BLaER1 (cell line): ENCODE measurements at regions not wholly inside any gene's neighbourhood (a gene's known extent, or its start where the extent isn't known, plus 50 kb on each side); places are given as distances from the start of the nearest gene placed in this dataset.

Experiments
- H3K27ac ChIP-seq: shearing (Covaris generic); formaldehyde crosslinking; 2 replicates; pipeline ENCODE4 v1.8.1; 2022
- H3K27me3 ChIP-seq: shearing (Covaris generic); formaldehyde crosslinking; 2 replicates; pipeline ENCODE4 v1.8.1; 2022
- H3K36me3 ChIP-seq: shearing (Covaris generic); formaldehyde crosslinking; 2 replicates; pipeline ENCODE4 v1.8.1; 2022
- H3K4me1 ChIP-seq: shearing (Covaris generic); formaldehyde crosslinking; 2 replicates; pipeline ENCODE4 v1.8.1; 2022
- H3K4me2 ChIP-seq: shearing (Covaris generic); formaldehyde crosslinking; 2 replicates; pipeline ENCODE4 v1.8.1; 2022
- H3K4me3 ChIP-seq: shearing (Covaris generic); formaldehyde crosslinking; 2 replicates; pipeline ENCODE4 v1.8.1; 2022
- H3K9ac ChIP-seq: shearing (Covaris generic); formaldehyde crosslinking; 2 replicates; pipeline ENCODE4 v1.8.1; 2022
- H3K9me3 ChIP-seq: shearing (Covaris generic); formaldehyde crosslinking; 2 replicates; pipeline ENCODE4 v1.8.1; 2022
- H4K20me1 ChIP-seq: shearing (Covaris generic); formaldehyde crosslinking; 2 replicates; pipeline ENCODE4 v1.8.1; 2022
- Cebpa-rat ChIP-seq: shearing (Covaris generic); IDR thresholded peaks from 2 replicates; pipeline ENCODE4 v1.8.1; 2022

DNA sequence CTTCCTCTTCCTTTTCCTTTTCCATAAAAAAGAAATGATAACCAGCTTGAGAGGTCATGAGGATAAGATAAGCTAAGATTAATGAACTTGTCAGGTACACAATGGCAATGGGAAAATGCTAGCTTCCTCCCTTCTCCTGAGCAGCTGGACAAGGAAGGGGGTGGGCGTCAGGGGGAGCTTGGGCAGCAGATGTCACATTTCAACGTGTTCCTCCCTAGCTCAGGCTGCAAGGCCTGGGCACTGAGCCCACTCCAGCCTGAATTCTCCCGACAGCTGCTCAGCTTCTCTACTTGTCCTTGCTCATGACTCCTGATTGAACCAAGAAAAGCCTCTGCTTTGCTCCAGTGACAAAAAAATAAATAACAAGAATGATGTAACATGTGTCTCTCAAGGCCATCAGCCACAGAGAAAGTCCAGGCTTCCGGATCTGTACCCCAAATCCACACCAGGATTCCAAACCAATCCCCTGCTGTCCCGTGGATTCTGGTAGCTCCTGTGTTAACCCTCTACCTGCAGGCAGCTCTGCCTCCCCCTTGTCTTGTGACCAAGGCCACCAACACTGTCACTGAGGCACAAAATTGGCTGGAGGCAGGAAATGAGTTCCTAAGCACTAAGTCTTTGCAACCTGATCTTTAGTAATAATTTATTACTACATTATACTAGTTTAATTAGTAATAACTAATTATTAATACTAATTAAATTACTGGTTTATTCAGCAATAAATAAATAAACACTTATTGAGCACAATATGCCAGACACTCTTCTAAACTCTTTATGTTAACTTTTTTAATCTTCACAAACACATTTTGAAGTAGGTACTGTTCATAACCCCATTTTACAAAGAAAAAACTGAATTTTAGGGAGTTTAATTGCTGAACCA is 146.5 kb downstream of the CCDC34 start:
- Histone ChIP-seq H4K20me1 (no peaks in the 10 kb centered on the region), H3K4me3 (no peak overlapping the region), H3K9ac (no peak overlapping the region), H3K9me3 (no peaks in the 10 kb centered on the region), H3K36me3 (no peaks in the 10 kb centered on the region), H3K27me3 (no peaks in the 10 kb centered on the region), H3K4me1 (peaks cover 6% of the 10 kb centered on the region; the same call in 1 of the 2 replicates), H3K4me2 (no peak overlapping the region), H3K27ac (no peak overlapping the region)
- no peak for TF ChIP-seq Cebpa-rat

DNA sequence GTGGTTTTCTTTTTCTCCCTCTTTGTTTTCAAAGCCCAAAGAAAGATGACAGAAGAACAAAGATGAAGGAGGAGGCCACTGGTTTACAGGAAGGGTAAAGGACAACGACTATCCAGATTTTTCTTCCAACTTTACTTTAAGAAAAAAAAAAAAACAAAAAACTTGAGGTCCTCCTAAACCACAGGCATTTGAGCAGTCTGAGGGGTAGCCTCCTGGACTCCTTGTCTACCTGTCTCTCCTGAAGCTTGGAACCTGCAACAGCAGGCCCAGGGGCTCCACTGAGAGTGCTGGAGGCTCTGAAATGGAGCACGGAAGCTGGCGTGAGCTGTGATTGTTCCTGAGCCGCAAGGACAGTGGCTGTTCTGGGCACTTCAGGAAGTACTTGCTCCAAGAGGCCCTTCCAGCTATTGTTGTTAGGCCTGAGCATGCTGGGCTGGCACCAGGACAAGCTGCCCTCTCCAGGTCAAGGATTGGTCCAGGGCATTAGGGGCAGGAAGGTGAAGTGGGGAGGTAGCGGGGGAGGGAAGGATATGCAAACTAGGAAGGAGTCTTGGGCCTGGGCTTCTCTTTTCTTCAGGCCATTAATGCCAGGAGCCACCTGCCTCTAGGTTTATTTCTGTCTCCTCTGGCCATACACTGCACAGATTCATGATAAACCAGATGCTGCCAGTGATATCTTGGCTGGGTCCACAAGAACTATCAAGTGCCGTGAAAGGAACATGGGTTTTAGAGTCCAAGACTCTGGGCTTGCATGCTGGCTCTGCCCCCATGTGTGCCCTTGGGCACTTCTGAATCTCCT is 147.3 kb downstream of the CCDC34 start:
- no peak overlapping the region for H3K9ac ChIP-seq
- no peak overlapping the region for H3K4me2 ChIP-seq
- H3K9me3 ChIP-seq, result no peaks in the 10 kb centered on the region
- H3K4me1 ChIP-seq, result peaks cover 8% of the 10 kb centered on the region; the same call in 1 of the 2 replicates
- no peaks in the 10 kb centered on the region for H4K20me1 ChIP-seq
- H3K27me3 ChIP-seq, result no peaks in the 10 kb centered on the region
- H3K27ac ChIP-seq, result no peak overlapping the region
- no peak for TF ChIP-seq Cebpa-rat
- no peak overlapping the region for H3K4me3 ChIP-seq
- H3K36me3 ChIP-seq, result no peaks in the 10 kb centered on the region

DNA sequence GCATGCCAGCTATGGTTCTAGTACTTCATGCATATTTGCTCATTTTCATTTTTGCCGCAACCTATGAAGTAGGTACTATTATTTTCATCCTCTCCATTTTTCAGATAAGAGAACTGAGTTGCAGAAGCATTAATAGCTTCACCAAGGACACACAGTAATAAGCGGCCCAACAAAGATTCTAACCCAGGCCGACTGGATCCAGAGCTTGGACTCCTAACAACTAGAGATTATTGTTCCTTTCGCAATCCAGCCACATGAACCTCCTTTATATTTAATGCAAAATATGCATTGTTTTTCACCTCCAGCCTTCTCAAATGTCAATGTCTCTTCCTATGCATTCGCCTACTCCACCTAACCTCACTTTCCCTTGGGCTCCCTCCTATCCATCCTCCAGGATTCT is 148.3 kb downstream of the CCDC34 start:
- Histone ChIP-seq H4K20me1 (no peaks in the 10 kb centered on the region), H3K4me3 (no peak overlapping the region), H3K36me3 (no peaks in the 10 kb centered on the region), H3K4me2 (no peak overlapping the region), H3K27ac (no peak overlapping the region), H3K27me3 (no peaks in the 10 kb centered on the region), H3K9me3 (no peaks in the 10 kb centered on the region), H3K4me1 (peaks cover 8% of the 10 kb centered on the region; the same call in 1 of the 2 replicates), H3K9ac (no peak overlapping the region)
- TF ChIP-seq Cebpa-rat, result no peak

DNA sequence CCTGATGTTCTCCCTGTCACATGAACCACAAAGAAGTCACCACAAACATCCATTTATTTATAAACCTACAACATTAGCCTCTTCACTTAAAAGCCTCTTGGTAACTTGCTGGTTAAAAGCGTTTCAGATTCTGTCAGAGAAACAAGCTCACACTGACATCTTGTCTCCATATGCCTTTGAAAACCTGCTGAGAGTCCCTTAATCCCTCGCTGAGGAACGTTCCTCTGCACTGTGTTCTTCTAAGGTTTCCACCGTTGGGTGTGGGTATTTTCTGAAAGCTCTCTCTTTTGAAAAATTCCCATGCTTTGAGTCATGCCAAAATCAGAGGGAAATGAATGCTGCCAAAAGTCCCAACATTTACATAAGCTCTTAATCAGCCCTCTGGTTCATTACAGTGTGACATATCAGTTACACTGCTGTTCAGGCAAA is 149.8 kb downstream of the CCDC34 start:
- H3K36me3 ChIP-seq, result no peaks in the 10 kb centered on the region
- no peak overlapping the region for H3K4me2 ChIP-seq
- no peaks in the 10 kb centered on the region for H3K9me3 ChIP-seq
- H3K27me3 ChIP-seq, result no peaks in the 10 kb centered on the region
- no peak overlapping the region for H3K27ac ChIP-seq
- H3K9ac ChIP-seq, result no peak overlapping the region
- no peaks in the 10 kb centered on the region for H4K20me1 ChIP-seq
- no peak overlapping the region for H3K4me3 ChIP-seq
- peaks cover 8% of the 10 kb centered on the region; the same call in 1 of the 2 replicates for H3K4me1 ChIP-seq
- no peak for TF ChIP-seq Cebpa-rat

DNA sequence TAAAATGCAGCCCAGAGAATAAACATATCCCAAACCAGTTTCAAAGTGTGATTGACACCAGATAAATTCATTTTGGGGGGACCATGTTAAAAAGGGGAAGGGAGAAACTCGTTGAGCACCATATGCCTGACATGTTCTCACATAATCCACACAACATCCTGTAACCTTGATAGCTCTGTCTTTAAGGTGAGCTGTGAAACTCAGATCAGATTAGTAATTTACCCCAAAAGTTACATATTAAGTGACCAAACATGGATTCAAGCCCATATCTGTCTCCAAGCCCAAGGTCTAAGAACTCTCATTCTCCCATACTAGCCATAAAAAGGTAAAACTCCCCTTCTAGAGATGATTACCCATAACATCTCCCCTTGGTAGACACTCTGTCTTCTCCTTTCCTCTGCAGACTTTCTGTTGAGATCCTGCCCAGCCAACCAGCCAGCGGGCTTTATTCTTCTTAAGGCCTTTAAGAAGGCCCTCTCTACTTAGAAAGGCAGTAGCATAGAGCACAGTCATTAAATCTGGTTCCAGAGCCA is 150.7 kb downstream of the CCDC34 start:
- H3K36me3 ChIP-seq, result no peaks in the 10 kb centered on the region
- no peaks in the 10 kb centered on the region for H3K27me3 ChIP-seq
- no peaks in the 10 kb centered on the region for H3K9me3 ChIP-seq
- TF ChIP-seq Cebpa-rat, result no peak
- peaks cover 8% of the 10 kb centered on the region; the same call in 1 of the 2 replicates for H3K4me1 ChIP-seq
- no peak overlapping the region for H3K4me3 ChIP-seq
- H3K9ac ChIP-seq, result no peak overlapping the region
- H3K4me2 ChIP-seq, result no peak overlapping the region
- H3K27ac ChIP-seq, result no peak overlapping the region
- H4K20me1 ChIP-seq, result no peaks in the 10 kb centered on the region

DNA sequence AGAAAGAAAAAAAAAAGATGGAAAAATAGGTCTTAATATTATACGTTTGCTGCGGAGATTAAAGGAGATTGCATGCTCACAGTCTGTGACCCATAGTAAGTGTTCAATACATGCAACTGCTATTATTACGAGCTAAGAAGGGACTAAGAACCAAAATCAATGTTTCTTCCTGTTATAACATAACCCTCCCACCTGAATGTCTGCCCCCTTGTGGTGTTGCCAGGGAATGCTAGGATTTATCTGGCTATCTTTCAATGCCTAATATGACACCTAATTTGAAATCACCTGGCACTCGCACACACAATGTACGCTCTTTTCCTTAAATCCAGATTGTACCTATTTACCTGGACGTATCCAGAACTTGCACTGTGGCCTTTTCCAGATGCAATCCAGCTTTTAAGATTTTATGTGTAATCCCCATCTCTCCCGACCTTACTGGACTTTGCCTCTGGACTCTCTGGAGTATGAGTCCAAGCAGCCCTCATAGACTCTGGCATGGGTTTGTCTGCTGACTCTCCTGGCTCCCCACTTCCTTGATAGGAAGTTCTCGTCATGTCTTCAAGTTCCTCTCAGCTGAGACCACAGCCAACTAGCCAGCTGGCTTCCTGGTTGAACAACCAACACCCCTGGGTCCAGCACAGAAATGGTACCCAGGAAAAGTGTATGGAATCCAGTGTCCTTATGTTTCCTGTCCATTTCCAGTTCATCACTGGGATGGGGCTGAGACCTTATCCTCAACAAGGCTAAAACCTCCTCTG is 151.5 kb downstream of the CCDC34 start:
- Histone ChIP-seq H3K9ac (no peak overlapping the region), H3K27ac (no peak overlapping the region), H3K36me3 (no peaks in the 10 kb centered on the region), H3K9me3 (no peaks in the 10 kb centered on the region), H3K4me2 (peak overlapping the region; percentile 28), H3K27me3 (no peaks in the 10 kb centered on the region), H3K4me1 (peaks cover 8% of the 10 kb centered on the region; the same call in 1 of the 2 replicates), H3K4me3 (no peak overlapping the region), H4K20me1 (no peaks in the 10 kb centered on the region)
- TF ChIP-seq Cebpa-rat, result no peak

DNA sequence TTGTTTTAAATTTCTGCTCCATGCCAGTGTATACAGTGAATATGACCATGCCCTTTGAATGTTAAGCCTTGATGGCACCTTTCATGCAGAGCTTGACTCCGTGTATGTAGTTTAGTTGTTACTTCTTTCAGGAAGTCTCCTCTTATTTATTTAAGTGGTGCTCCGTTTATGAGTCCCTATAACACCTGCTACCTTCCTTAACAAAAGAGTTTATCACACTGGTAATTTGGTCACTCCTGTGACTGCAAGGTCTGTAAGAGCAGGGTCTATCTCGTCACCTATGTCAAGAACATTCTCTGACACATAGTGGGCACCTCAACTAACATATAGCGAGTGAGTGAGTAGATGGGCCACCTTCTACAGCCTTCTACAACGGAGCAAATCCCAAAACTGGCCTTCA is 152.5 kb downstream of the CCDC34 start:
- no peaks in the 10 kb centered on the region for H3K36me3 ChIP-seq
- no peak overlapping the region for H3K4me2 ChIP-seq
- peaks cover 8% of the 10 kb centered on the region; the same call in 1 of the 2 replicates for H3K4me1 ChIP-seq
- H3K4me3 ChIP-seq, result no peak overlapping the region
- H3K9ac ChIP-seq, result no peak overlapping the region
- no peaks in the 10 kb centered on the region for H3K9me3 ChIP-seq
- no peak overlapping the region for H3K27ac ChIP-seq
- H3K27me3 ChIP-seq, result no peaks in the 10 kb centered on the region
- TF ChIP-seq Cebpa-rat, result no peak
- no peaks in the 10 kb centered on the region for H4K20me1 ChIP-seq

DNA sequence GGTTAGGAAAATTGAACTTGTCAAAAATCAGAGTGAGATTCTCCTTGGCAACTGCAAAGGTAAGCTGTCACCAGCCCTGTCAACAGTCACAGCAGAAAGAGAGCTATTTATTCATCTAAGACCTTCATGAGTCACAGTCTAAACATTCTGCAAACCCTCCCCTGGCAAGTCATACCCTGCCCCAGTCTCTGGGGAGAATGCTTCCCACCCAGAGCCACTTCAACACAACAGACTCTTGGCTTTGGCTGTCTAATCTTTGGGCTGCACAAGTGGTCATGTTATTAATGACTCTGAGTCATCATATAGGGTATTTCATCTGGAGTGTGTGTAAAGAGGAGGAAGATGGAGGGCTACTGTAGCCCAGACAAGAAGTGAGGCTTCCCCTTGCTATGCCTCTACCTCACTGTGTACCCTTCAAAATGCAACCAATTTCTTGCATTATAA is 153.4 kb downstream of the CCDC34 start:
- Histone ChIP-seq H4K20me1 (no peaks in the 10 kb centered on the region), H3K4me2 (no peak overlapping the region), H3K4me1 (peaks cover 8% of the 10 kb centered on the region; the same call in 1 of the 2 replicates), H3K9ac (no peak overlapping the region), H3K9me3 (no peaks in the 10 kb centered on the region), H3K36me3 (no peaks in the 10 kb centered on the region), H3K27me3 (no peaks in the 10 kb centered on the region), H3K4me3 (no peak overlapping the region), H3K27ac (no peak overlapping the region)
- no peak for TF ChIP-seq Cebpa-rat

DNA sequence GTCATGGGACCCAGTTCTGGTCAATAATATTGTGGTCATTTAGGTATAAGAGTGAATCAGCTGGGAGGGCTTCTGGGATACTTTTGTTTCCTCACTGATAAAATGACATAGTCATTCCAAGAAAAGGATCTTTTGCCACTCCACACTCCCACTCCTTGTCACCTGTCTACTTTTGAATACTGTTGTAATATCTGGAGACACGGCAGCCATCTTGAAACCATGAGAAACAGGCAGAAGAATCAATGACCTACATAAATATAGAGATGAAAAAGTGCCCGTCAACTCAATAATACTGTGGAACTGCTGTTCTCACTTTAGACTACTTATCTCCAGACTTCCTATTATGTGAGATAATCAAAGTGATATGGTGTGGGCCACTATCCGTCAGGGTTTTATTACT is 154.2 kb downstream of the CCDC34 start:
- peaks cover 8% of the 10 kb centered on the region; the same call in 1 of the 2 replicates for H3K4me1 ChIP-seq
- TF ChIP-seq Cebpa-rat, result no peak
- H3K27ac ChIP-seq, result no peak overlapping the region
- no peaks in the 10 kb centered on the region for H3K9me3 ChIP-seq
- H4K20me1 ChIP-seq, result no peaks in the 10 kb centered on the region
- no peaks in the 10 kb centered on the region for H3K36me3 ChIP-seq
- no peak overlapping the region for H3K4me2 ChIP-seq
- H3K27me3 ChIP-seq, result no peaks in the 10 kb centered on the region
- no peak overlapping the region for H3K4me3 ChIP-seq
- no peak overlapping the region for H3K9ac ChIP-seq
